Fibroblast of peridontal ligament (primary cell): ENCODE measurements at regions not wholly inside any gene's neighbourhood (a gene's known extent, or its start where the extent isn't known, plus 50 kb on each side); places are given as distances from the start of the nearest gene placed in this dataset.

ENCODE experiments used
- DNase-seq: peaks from one replicate; pipeline ENCODE4 v3.0.0-alpha.2; 2010; ENCODE audit errors: extremely low read depth

GRCh38 chr5:89932771-89933181 lies 476.8 kb downstream of the CETN3 start:
- DNase-seq = no peak

- DNase-seq = peak; percentile 78
These were observed 478.8 kb downstream of the CETN3 start for GRCh38 chr5:89930591-89931392.

- peak; percentile 18 for DNase-seq
These were observed 479.7 kb downstream of the CETN3 start for GRCh38 chr5:89929834-89930233.

GRCh38 chr5:89929173-89929572 lies 480.4 kb downstream of the CETN3 start:
- peak; percentile 3 for DNase-seq

- no peak for DNase-seq
These were observed 487.4 kb downstream of the CETN3 start for GRCh38 chr5:89922161-89922560.

GRCh38 chr5:89917112-89917511 lies 492.4 kb downstream of the CETN3 start:
- DNase-seq = no peak

- no peak for DNase-seq
These were observed 493.4 kb downstream of the CETN3 start for GRCh38 chr5:89916131-89916530.

GRCh38 chr5:89908876-89909275 lies 500.7 kb downstream of the CETN3 start:
- no peak for DNase-seq

- peak; percentile 11 for DNase-seq
These were observed 505.1 kb downstream of the CETN3 start for GRCh38 chr5:89904442-89904841.

- peak; percentile 81 for DNase-seq
These were observed 507.6 kb downstream of the CETN3 start for GRCh38 chr5:89901983-89902382.

- DNase-seq = peak; percentile 23
These were observed 508.2 kb downstream of the CETN3 start for GRCh38 chr5:89901346-89901745.

- peak; percentile 5 for DNase-seq
These were observed 509.2 kb downstream of the CETN3 start for GRCh38 chr5:89900346-89900745.

GRCh38 chr5:89899559-89899958 lies 510.0 kb downstream of the CETN3 start:
- no peak for DNase-seq

GRCh38 chr5:89893546-89893945 lies 516.0 kb downstream of the CETN3 start:
- DNase-seq = no peak

GRCh38 chr5:89885670-89886069 lies 523.9 kb downstream of the CETN3 start:
- DNase-seq = no peak

- no peak for DNase-seq
These were observed 525.6 kb downstream of the CETN3 start for GRCh38 chr5:89883967-89884366.

- peak; percentile 91 for DNase-seq
These were observed 531.1 kb downstream of the CETN3 start for GRCh38 chr5:89878140-89879132.

- peak; percentile 5 for DNase-seq
These were observed 537.6 kb downstream of the CETN3 start for GRCh38 chr5:89871906-89872305.

- no peak for DNase-seq
These were observed 540.2 kb downstream of the CETN3 start for GRCh38 chr5:89869346-89869745.

GRCh38 chr5:89866410-89866809 lies 543.1 kb downstream of the CETN3 start:
- no peak for DNase-seq

- no peak for DNase-seq
These were observed 544.6 kb downstream of the CETN3 start for GRCh38 chr5:89864941-89865340.

- DNase-seq = no peak
These were observed 551.8 kb downstream of the CETN3 start for GRCh38 chr5:89857790-89858189.

- DNase-seq = no peak
These were observed 554.1 kb downstream of the CETN3 start for GRCh38 chr5:89855417-89855816.
